Caco-2 (cell line): ENCODE measurements at regions not wholly inside any gene's neighbourhood (a gene's known extent, or its start where the extent isn't known, plus 50 kb on each side); places are given as distances from the start of the nearest gene placed in this dataset.

Experiments
- BruUV-seq: library from RNA; stranded (reverse); fragments of 400-500 nt; replicated peaks from 2 replicates; lab custom pipeline; 2021; lab: Mats Ljungman, UMichigan
- CTCF ChIA-PET: fragments of 300-600 bp; sonication (Branson Sonifier 250); formaldehyde crosslinking; loops from one replicate; lab custom pipeline; 2022; ENCODE audit warnings: antibody characterized with exemption; lab: Charles Lee
- POLR2A ChIA-PET: fragments of 300-600 bp; sonication (Branson Sonifier 250); formaldehyde crosslinking; loops from one replicate; lab custom pipeline; 2022; ENCODE audit warnings: antibody characterized with exemption; lab: Charles Lee
- DNase-seq, 2 experiments: peaks; one replicate each; pipeline versions ENCODE4 v3.0.0 to v3.0.0-alpha.2; 2020 to 2022
- H3K27me3 ChIP-seq: replicated peaks from 2 replicates; pipeline ENCODE4 v1.6.0; 2011; ENCODE audit warnings: low read length; ENCODE audit not compliant: control insufficient read depth, insufficient read depth
- H3K36me3 ChIP-seq: 2 replicates; pipeline ENCODE4 v1.5.1; 2011; ENCODE audit warnings: low read length; ENCODE audit not compliant: control insufficient read depth, insufficient read depth
- H3K4me1 ChIP-seq: fragments of 250-450 bp; sonication (Bioruptor Pico); 2 replicates; pipeline ENCODE4 v1.5.1; 2020; ENCODE audit warnings: mild to moderate bottlenecking
- H3K4me3 ChIP-seq: 2 replicates; pipeline ENCODE4 v1.5.1; 2011; ENCODE audit warnings: low read depth, mild to moderate bottlenecking, control low read depth, low read length
- H3K9me3 ChIP-seq: fragments of 250-450 bp; sonication (Bioruptor Pico); 2 replicates; pipeline ENCODE4 v1.5.1; 2020; ENCODE audit warnings: mild to moderate bottlenecking, moderate library complexity
- H3K27ac Mint-ChIP-seq: one replicate; pipeline ENCODE4 v1.8.0; 2022; ENCODE audit warnings: mixed read lengths; ENCODE audit not compliant: unreplicated experiment
- H3K27me3 Mint-ChIP-seq: one replicate; pipeline ENCODE4 v1.8.0; 2022; ENCODE audit warnings: mixed read lengths; ENCODE audit not compliant: insufficient read depth, unreplicated experiment
- H3K36me3 Mint-ChIP-seq: one replicate; pipeline ENCODE4 v1.8.0; 2022; ENCODE audit warnings: mild to moderate bottlenecking, mixed read lengths; ENCODE audit not compliant: insufficient read depth, unreplicated experiment
- H3K4me1 Mint-ChIP-seq: one replicate; pipeline ENCODE4 v1.8.0; 2022; ENCODE audit warnings: low read depth, mixed read lengths; ENCODE audit not compliant: unreplicated experiment
- H3K4me3 Mint-ChIP-seq: one replicate; pipeline ENCODE4 v1.8.0; 2022; ENCODE audit warnings: mild to moderate bottlenecking, moderate library complexity, mixed read lengths; ENCODE audit not compliant: unreplicated experiment
- H3K9me3 Mint-ChIP-seq: one replicate; pipeline ENCODE4 v1.8.0; 2022; ENCODE audit warnings: mixed read lengths; ENCODE audit not compliant: unreplicated experiment
- intact Hi-C: fragments of 100-400 bp; cut with micrococcal nuclease; formaldehyde crosslinking; loops from one replicate; pipeline ENCODE4 v1.10.0; 2022; ENCODE audit not compliant: unreplicated experiment
- TF ChIP-seq, protein P1 (sequence below), 2 experiments: fragments of 200-600 bp in 1 of 2; IDR thresholded peaks; 1 replicate in 1 of 2; 2 replicates in 1 of 2; pipeline versions ENCODE4 v1.5.1 to v1.8.0; 2011 to 2022; ENCODE audit warnings: antibody characterized with exemption in 1 of 2, control low read depth in 1 of 2, inconsistent platforms in 1 of 2, low read depth in 1 of 2, low read length in 1 of 2, mild to moderate bottlenecking in 1 of 2, moderate library complexity in 1 of 2; ENCODE audit not compliant: insufficient read depth in 1 of 2, severe bottlenecking in 1 of 2, unreplicated experiment in 1 of 2

DNA sequence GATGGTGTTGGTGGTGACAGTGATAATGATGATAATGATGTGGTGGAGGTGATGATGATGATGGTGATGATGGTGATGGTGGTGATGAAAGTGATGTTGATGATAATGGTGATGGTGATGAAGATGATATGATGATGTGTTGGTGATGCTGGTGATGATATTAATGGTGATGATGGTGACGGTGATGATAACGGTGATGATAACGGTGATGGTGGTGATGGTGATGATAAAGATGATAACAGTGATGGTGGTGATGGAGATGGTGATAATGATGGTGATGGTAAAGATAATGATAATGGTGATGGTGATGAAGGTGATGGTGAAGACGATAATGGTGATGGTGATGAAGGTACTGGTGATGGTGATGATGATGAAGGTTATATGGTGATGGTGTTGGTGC, 76.6 kb downstream of the UNCX start:
- no peak for DNase-seq
- no peaks in the 10 kb centered on the region for H3K36me3 ChIP-seq
- H3K4me1 Mint-ChIP-seq: no peaks in the 10 kb centered on the region
- ChIA-PET CTCF (no interaction called here), POLR2A (no interaction called here)
- no peak overlapping the region for H3K27ac Mint-ChIP-seq
- peaks cover 8% of the 10 kb centered on the region for H3K27me3 Mint-ChIP-seq
- no peaks in the 10 kb centered on the region for H3K9me3 ChIP-seq
- H3K36me3 Mint-ChIP-seq: no peaks in the 10 kb centered on the region
- no peaks in the 10 kb centered on the region for H3K9me3 Mint-ChIP-seq
- H3K27me3 ChIP-seq: no peaks in the 10 kb centered on the region
- TF ChIP-seq, protein P1, sequence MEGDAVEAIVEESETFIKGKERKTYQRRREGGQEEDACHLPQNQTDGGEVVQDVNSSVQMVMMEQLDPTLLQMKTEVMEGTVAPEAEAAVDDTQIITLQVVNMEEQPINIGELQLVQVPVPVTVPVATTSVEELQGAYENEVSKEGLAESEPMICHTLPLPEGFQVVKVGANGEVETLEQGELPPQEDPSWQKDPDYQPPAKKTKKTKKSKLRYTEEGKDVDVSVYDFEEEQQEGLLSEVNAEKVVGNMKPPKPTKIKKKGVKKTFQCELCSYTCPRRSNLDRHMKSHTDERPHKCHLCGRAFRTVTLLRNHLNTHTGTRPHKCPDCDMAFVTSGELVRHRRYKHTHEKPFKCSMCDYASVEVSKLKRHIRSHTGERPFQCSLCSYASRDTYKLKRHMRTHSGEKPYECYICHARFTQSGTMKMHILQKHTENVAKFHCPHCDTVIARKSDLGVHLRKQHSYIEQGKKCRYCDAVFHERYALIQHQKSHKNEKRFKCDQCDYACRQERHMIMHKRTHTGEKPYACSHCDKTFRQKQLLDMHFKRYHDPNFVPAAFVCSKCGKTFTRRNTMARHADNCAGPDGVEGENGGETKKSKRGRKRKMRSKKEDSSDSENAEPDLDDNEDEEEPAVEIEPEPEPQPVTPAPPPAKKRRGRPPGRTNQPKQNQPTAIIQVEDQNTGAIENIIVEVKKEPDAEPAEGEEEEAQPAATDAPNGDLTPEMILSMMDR (IDR thresholded peaks at IDR 0.05; ENCODE audit: insufficient read depth in 1 of 2, low read depth in 1 of 2, low read length in 1 of 2, severe bottlenecking in 1 of 2, unreplicated experiment in 1 of 2): no peak
- no peak overlapping the region for H3K4me3 ChIP-seq
- no TSS peak for BruUV-seq
- intact Hi-C loops: no loop called here
- H3K4me1 ChIP-seq: no peaks in the 10 kb centered on the region
- H3K4me3 Mint-ChIP-seq: no peak overlapping the region

DNA sequence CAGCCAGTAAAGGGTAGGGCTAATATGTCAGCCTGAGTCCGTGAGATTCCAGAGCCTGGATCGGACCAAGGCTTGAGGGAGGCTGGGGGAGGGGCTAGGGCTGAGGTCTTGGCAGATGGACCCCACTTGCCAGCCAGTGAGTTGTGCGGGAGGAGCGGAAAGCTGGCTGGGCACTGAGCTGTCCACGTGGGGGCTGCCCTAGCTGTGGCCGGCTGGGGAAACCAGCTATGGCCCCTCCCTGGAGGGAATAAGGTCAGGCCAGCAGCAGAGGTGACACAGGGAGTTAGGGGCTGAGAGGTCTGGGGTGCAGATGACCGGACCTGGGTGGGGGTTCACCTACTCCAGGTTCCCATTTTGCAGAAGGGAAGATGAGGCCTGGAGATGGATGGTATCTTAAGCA, 77.3 kb downstream of the UNCX start:
- no peak overlapping the region for H3K4me3 Mint-ChIP-seq
- DNase-seq: no peak
- no peaks in the 10 kb centered on the region for H3K4me1 Mint-ChIP-seq
- Histone ChIP-seq H3K9me3 (no peaks in the 10 kb centered on the region), H3K27me3 (no peaks in the 10 kb centered on the region), H3K36me3 (no peaks in the 10 kb centered on the region), H3K4me3 (no peak overlapping the region), H3K4me1 (no peaks in the 10 kb centered on the region)
- no peak overlapping the region for H3K27ac Mint-ChIP-seq
- ChIA-PET POLR2A (no interaction called here), CTCF (no interaction called here)
- H3K9me3 Mint-ChIP-seq: no peaks in the 10 kb centered on the region
- TF ChIP-seq, protein P1 (IDR thresholded peaks at IDR 0.05; ENCODE audit: insufficient read depth in 1 of 2, low read depth in 1 of 2, low read length in 1 of 2, severe bottlenecking in 1 of 2, unreplicated experiment in 1 of 2): no peak
- peaks cover 8% of the 10 kb centered on the region for H3K27me3 Mint-ChIP-seq
- no peaks in the 10 kb centered on the region for H3K36me3 Mint-ChIP-seq
- intact Hi-C loops: no loop called here
- BruUV-seq: no TSS peak

DNA sequence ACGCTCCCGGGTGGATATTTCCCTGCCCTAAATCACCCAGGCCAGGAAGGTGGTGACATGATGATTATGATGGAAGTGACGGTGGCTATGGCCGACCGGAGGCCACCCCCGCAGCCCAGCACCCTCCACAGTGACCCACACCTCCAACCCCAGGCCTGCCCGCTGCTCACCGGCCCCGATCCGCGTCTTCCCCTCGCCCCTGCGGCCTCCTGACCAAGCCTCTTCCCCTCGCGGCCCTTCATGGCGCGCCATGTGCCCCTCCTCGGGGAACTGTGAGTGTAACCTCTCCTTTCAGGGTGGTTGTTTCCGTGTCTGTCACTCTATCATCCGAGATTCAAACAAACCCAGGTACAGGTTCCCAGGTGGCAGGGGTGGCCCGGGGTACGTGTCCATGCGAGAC, 78.3 kb downstream of the UNCX start:
- H3K36me3 Mint-ChIP-seq: no peaks in the 10 kb centered on the region
- H3K4me3 ChIP-seq: no peak overlapping the region
- TF ChIP-seq, protein P1 (IDR thresholded peaks at IDR 0.05; ENCODE audit: insufficient read depth in 1 of 2, low read depth in 1 of 2, low read length in 1 of 2, severe bottlenecking in 1 of 2, unreplicated experiment in 1 of 2): no peak
- intact Hi-C loops: no loop called here
- no peaks in the 10 kb centered on the region for H3K27me3 ChIP-seq
- no peak for DNase-seq
- no peaks in the 10 kb centered on the region for H3K9me3 ChIP-seq
- no TSS peak for BruUV-seq
- no peaks in the 10 kb centered on the region for H3K4me1 Mint-ChIP-seq
- H3K9me3 Mint-ChIP-seq: no peaks in the 10 kb centered on the region
- ChIA-PET CTCF (no interaction called here), POLR2A (no interaction called here)
- no peaks in the 10 kb centered on the region for H3K36me3 ChIP-seq
- H3K4me3 Mint-ChIP-seq: no peak overlapping the region
- H3K27ac Mint-ChIP-seq: no peak overlapping the region
- peaks cover 5% of the 10 kb centered on the region for H3K27me3 Mint-ChIP-seq
- no peaks in the 10 kb centered on the region for H3K4me1 ChIP-seq
